ENCODE measurements at regions not wholly inside any gene's neighbourhood (a gene's known extent, or its start where the extent isn't known, plus 50 kb on each side); places are given as distances from the start of the nearest gene placed in this dataset.

DNA sequence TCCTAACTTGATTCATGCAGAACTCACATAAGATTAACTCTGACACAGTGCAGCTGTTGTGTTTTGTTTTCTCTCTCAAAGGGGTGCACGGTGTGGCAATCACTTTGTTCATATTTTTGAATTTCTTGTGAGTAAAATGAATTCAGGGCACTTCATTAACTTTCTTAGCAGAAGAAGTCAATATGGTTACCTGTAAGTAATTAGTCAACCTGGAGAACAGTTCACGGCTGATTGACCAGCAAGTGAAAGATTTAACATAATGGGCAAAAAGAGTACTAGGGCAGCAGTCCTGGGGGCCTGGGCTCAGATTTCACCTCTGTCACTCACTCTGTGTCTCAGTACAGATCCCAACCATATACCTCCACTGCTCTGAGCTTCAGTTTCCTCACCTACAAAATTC lies 102.4 kb upstream of the SPTLC3 start:
- no peak overlapping the region for H3K4me3 Mint-ChIP-seq
- no peak for TF ChIP-seq CTCF (IDR thresholded peaks at IDR 0.05)
- no peak for DNase-seq
- intact Hi-C loops (cut with micrococcal nuclease): no loop called here
- Histone ChIP-seq H3K36me3 (replicated peaks in 1 of 2; ENCODE audit: control insufficient read depth in 1 of 2, insufficient read depth in 2 of 2, low read length in 2 of 2) (no peaks in the 10 kb centered on the region), H3K27ac (ENCODE audit: low read depth in 1 of 2, low read length in 2 of 2) (no peak overlapping the region), H3K27me3 (ENCODE audit: control insufficient read depth in 2 of 2, insufficient read depth in 2 of 2, low read length in 2 of 2) (no peaks in the 10 kb centered on the region), H3K4me3 (replicated peaks in 1 of 3; ENCODE audit: low read depth in 2 of 3, low read length in 3 of 3) (no peak overlapping the region), H3K9me3 (replicated peaks in 1 of 2; ENCODE audit: control insufficient read depth in 1 of 2, insufficient read depth in 1 of 2, low read length in 2 of 2) (no peaks in the 10 kb centered on the region), H3K9ac (ENCODE audit: insufficient read depth, low read length, poor library complexity, severe bottlenecking) (no peak overlapping the region), H3K79me2 (ENCODE audit: insufficient read depth, low read length) (no peaks in the 10 kb centered on the region), H3K4me1 (ENCODE audit: control insufficient read depth in 1 of 2, insufficient read depth in 2 of 2, low read length in 2 of 2) (no peaks in the 10 kb centered on the region), H2AFZ (ENCODE audit: insufficient read depth, low read depth, low read length, poor library complexity, severe bottlenecking) (no peak overlapping the region), H4K20me1 (ENCODE audit: insufficient read depth, low read length) (no peaks in the 10 kb centered on the region), H3K4me2 (replicated peaks; ENCODE audit: extremely low read depth, low read length, poor library complexity, severe bottlenecking) (no peak overlapping the region)
- no peaks in the 10 kb centered on the region for H3K4me1 Mint-ChIP-seq
- WGBS (ENCODE audit: insufficient coverage): no CpG with 5 or more reads among the region's 2 CpGs
- H3K27ac Mint-ChIP-seq: no peak overlapping the region
- peaks cover 0 to 5% (median 0%) of the 10 kb centered on the region in 7 donors for H3K9me3 Mint-ChIP-seq
- no peaks in the 10 kb centered on the region for H3K36me3 Mint-ChIP-seq
- H3K27me3 Mint-ChIP-seq (ENCODE audit: low read depth in 3 of 3): peaks cover 0 to 1% (median 0%) of the 10 kb centered on the region in 3 donors

- Mint-ChIP-seq H3K4me3 (no peak overlapping the region), H3K27ac (no peak overlapping the region), H3K4me1 (no peaks in the 10 kb centered on the region), H3K9me3 (peaks cover 0 to 2% (median 0%) of the 10 kb centered on the region in 7 donors), H3K27me3 (ENCODE audit: low read depth in 3 of 3) (no peaks in the 10 kb centered on the region), H3K36me3 (no peaks in the 10 kb centered on the region)
- intact Hi-C loops (cut with micrococcal nuclease): no loop called here
- Histone ChIP-seq H2AFZ (ENCODE audit: insufficient read depth, low read depth, low read length, poor library complexity, severe bottlenecking) (no peak overlapping the region), H3K4me1 (ENCODE audit: control insufficient read depth in 1 of 2, insufficient read depth in 2 of 2, low read length in 2 of 2) (no peaks in the 10 kb centered on the region), H3K36me3 (replicated peaks in 1 of 2; ENCODE audit: control insufficient read depth in 1 of 2, insufficient read depth in 2 of 2, low read length in 2 of 2) (no peaks in the 10 kb centered on the region), H3K27me3 (ENCODE audit: control insufficient read depth in 2 of 2, insufficient read depth in 2 of 2, low read length in 2 of 2) (no peaks in the 10 kb centered on the region), H3K4me2 (replicated peaks; ENCODE audit: extremely low read depth, low read length, poor library complexity, severe bottlenecking) (no peak overlapping the region), H3K9ac (ENCODE audit: insufficient read depth, low read length, poor library complexity, severe bottlenecking) (no peak overlapping the region), H3K4me3 (replicated peaks in 1 of 3; ENCODE audit: low read depth in 2 of 3, low read length in 3 of 3) (no peak overlapping the region), H4K20me1 (ENCODE audit: insufficient read depth, low read length) (no peaks in the 10 kb centered on the region), H3K9me3 (replicated peaks in 1 of 2; ENCODE audit: control insufficient read depth in 1 of 2, insufficient read depth in 1 of 2, low read length in 2 of 2) (no peaks in the 10 kb centered on the region), H3K79me2 (ENCODE audit: insufficient read depth, low read length) (no peaks in the 10 kb centered on the region), H3K27ac (ENCODE audit: low read depth in 1 of 2, low read length in 2 of 2) (no peak overlapping the region)
- WGBS (ENCODE audit: insufficient coverage): no CpG with 5 or more reads among the region's 5 CpGs
- DNase-seq: no peak
- TF ChIP-seq CTCF (IDR thresholded peaks at IDR 0.05): no peak
These were observed 97.4 kb upstream of the SPTLC3 start for GRCh38 chr20:12911372-12911771.

Measured in CD14-positive monocyte (primary cell).